Mucosa of descending colon (tissue), 3 donors: ENCODE measurements at regions not wholly inside any gene's neighbourhood (a gene's known extent, or its start where the extent isn't known, plus 50 kb on each side); places are given as distances from the start of the nearest gene placed in this dataset.

Experiments used
- ATAC-seq: fragments of 200-7000 bp; cut with Tn5 transposase; one replicate; pipeline ENCODE4 v1.9.1; 2020; ENCODE audit warnings: mild to moderate bottlenecking, moderate library complexity
- DNase-seq, 3 donors: peaks; one replicate each; pipeline ENCODE4 v3.0.0-alpha.2; 2020
- H3K36me3 ChIP-seq: fragments of 200-600 bp; one replicate; pipeline ENCODE4 v1.8.0; 2021; ENCODE audit warnings: low read depth, mild to moderate bottlenecking
- H3K4me1 ChIP-seq: fragments of 200-600 bp; one replicate; pipeline ENCODE4 v1.8.0; 2021; ENCODE audit warnings: low read depth, mild to moderate bottlenecking
- H3K4me3 ChIP-seq: fragments of 200-600 bp; one replicate; pipeline ENCODE4 v1.8.0; 2021; ENCODE audit warnings: mild to moderate bottlenecking
- H3K9me3 ChIP-seq: fragments of 200-600 bp; one replicate; pipeline ENCODE4 v1.8.0; 2021; ENCODE audit warnings: mild to moderate bottlenecking
- CTCF ChIP-seq: fragments of 200-600 bp; IDR thresholded peaks from one replicate; pipeline ENCODE4 v1.8.0; 2022; ENCODE audit warnings: antibody characterized with exemption, mild to moderate bottlenecking
- intact Hi-C, 2 donors: fragments of 100-400 bp; cut with DNase I in 1 of 2; cut with micrococcal nuclease in 1 of 2; formaldehyde crosslinking; loops; one replicate each; pipeline versions ENCODE4 v1.11.0 to v1.11.1; 2022; cut with DNase I, micrococcal nuclease
- donor health status: DM: no; HTN: no; CAD: no; lungs with moderate emphysema.
- donor health status: DM: no; HTN: no; CAD: no.
- donor health status: DM: no; HTN: yes; CAD: no.

GRCh38 chr6:28653876-28654275 is 128.2 kb downstream of the GPX5 start:
- no peaks in the 10 kb centered on the region for H3K36me3 ChIP-seq
- no peak overlapping the region for H3K4me3 ChIP-seq
- intact Hi-C loops, result no loop called here
- TF ChIP-seq CTCF, result no peak
- DNase-seq (no peak), ATAC-seq (no peak)
- no peaks in the 10 kb centered on the region for H3K9me3 ChIP-seq
- no peaks in the 10 kb centered on the region for H3K4me1 ChIP-seq

DNA sequence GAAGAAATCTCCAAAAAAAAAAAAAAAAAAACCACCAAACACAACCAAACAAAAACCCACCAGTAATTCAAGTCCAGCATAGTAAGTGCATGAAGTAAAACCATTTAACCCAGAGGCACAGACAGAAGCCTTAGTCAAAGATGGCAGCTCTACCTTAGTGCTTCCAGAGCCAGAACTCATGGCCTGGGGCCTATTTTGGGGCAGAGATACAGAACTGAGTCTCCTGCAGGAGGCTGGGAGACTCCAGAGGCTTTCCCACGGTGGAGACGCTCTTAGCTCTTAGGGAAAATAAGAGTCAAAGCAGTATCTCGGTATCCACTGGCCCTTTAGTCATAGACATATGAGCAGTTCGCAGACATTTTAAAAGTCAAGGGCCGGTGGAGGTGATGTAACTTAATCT is 129.5 kb downstream of the GPX5 start:
- Histone ChIP-seq H3K36me3 (no peaks in the 10 kb centered on the region), H3K9me3 (no peaks in the 10 kb centered on the region), H3K4me1 (no peaks in the 10 kb centered on the region), H3K4me3 (no peak overlapping the region)
- no peak for ATAC-seq
- DNase-seq, result no peak
- intact Hi-C loops, result no loop called here
- TF ChIP-seq CTCF, result no peak

DNA sequence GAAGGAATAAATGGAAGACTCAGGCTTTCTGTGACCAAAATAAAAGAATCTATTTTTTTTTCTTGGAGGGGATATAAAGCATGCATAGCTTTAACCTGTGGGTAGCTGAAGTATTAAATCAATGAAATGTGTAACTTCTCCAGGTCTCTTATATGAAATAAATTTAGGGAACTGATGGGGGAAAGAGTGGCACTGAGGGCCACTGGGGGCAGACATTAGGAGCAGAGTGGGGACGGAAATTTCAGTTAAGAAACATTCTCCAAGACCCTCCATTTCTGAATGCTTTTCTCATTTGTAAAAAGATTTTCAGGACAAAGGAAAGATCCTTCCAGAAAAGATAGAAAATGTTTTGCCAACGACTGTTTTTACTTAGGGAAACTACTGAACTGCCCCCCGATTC is 131.0 kb downstream of the GPX5 start:
- no peak overlapping the region for H3K4me3 ChIP-seq
- H3K36me3 ChIP-seq, result no peaks in the 10 kb centered on the region
- no peaks in the 10 kb centered on the region for H3K9me3 ChIP-seq
- H3K4me1 ChIP-seq, result no peaks in the 10 kb centered on the region
- DNase-seq, result no peak
- TF ChIP-seq CTCF, result no peak
- ATAC-seq, result no peak
- intact Hi-C loops, result no loop called here

DNA sequence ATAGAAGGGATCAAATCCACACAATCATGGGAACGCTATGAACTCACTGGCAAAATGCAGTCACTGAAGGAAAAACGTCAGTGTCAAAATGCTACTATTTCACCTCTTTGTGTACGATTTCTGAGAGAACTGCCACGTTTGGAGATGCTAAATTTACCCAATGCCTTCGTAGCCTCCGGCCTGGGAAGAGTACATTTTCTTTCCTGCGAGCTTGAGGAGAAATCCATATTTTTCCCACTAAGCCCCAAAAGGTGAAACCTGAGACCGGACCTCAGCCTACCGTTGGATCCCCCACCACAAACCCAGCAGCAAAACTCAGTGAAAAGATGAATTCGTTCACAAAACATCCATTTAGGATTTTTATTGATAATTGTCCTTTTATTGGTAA is 131.7 kb downstream of the GPX5 start:
- intact Hi-C loops, result no loop called here
- DNase-seq, result no peak
- ATAC-seq, result no peak
- no peaks in the 10 kb centered on the region for H3K9me3 ChIP-seq
- H3K36me3 ChIP-seq, result no peaks in the 10 kb centered on the region
- no peak overlapping the region for H3K4me3 ChIP-seq
- no peaks in the 10 kb centered on the region for H3K4me1 ChIP-seq
- no peak for TF ChIP-seq CTCF

GRCh38 chr6:28657769-28658465 is 132.2 kb downstream of the GPX5 start:
- TF ChIP-seq CTCF, result no peak
- H3K9me3 ChIP-seq, result no peaks in the 10 kb centered on the region
- no peaks in the 10 kb centered on the region for H3K36me3 ChIP-seq
- intact Hi-C loops, result no loop called here
- DNase-seq (peak in 1 of 3 donors; percentile 40), ATAC-seq (no peak)
- H3K4me1 ChIP-seq, result no peaks in the 10 kb centered on the region
- H3K4me3 ChIP-seq, result no peak overlapping the region
